ENCODE measurements at regions not wholly inside any gene's neighbourhood (a gene's known extent, or its start where the extent isn't known, plus 50 kb on each side); places are given as distances from the start of the nearest gene placed in this dataset.
"Not testable (repeated sequence)": the region's sequence is repeated elsewhere in the genome, so short reads cannot be mapped to it uniquely, and the experiment has no call there.

- DNase-seq, result no peak
These were observed 125.8 kb upstream of the UNC5B start for GRCh38 chr10:71086439-71087080.

GRCh38 chr10:71087622-71088021 is 124.7 kb upstream of the UNC5B start:
- DNase-seq, result no peak

GRCh38 chr10:71088054-71088453 is 124.3 kb upstream of the UNC5B start:
- no peak for DNase-seq

GRCh38 chr10:71088578-71088977 is 123.8 kb upstream of the UNC5B start:
- not testable (repeated sequence) for DNase-seq

- DNase-seq, result no peak
These were observed 123.2 kb upstream of the UNC5B start for GRCh38 chr10:71089162-71089561.

GRCh38 chr10:71090330-71090729 is 122.0 kb upstream of the UNC5B start:
- DNase-seq, result no peak

- DNase-seq, result no peak
These were observed 121.6 kb upstream of the UNC5B start for GRCh38 chr10:71090801-71091200.

GRCh38 chr10:71092812-71093401 is 119.5 kb upstream of the UNC5B start:
- DNase-seq, result no peak

- no peak for DNase-seq
These were observed 118.8 kb upstream of the UNC5B start for GRCh38 chr10:71093531-71093930.

- no peak for DNase-seq
These were observed 117.5 kb upstream of the UNC5B start for GRCh38 chr10:71094712-71095390.

- DNase-seq, result no peak
These were observed 112.5 kb upstream of the UNC5B start for GRCh38 chr10:71099731-71100361.

- no peak for DNase-seq
These were observed 108.4 kb upstream of the UNC5B start for GRCh38 chr10:71103961-71104360.

- DNase-seq, result peak; percentile 26
These were observed 106.2 kb upstream of the UNC5B start for GRCh38 chr10:71106151-71106550.

- DNase-seq, result not testable (repeated sequence)
These were observed 105.3 kb upstream of the UNC5B start for GRCh38 chr10:71107117-71107516.

- DNase-seq, result peak; percentile 4
These were observed 104.3 kb upstream of the UNC5B start for GRCh38 chr10:71108042-71108441.

- no peak for DNase-seq
These were observed 100.1 kb upstream of the UNC5B start for GRCh38 chr10:71112138-71112785.

- no peak for DNase-seq
These were observed 95.9 kb upstream of the UNC5B start for GRCh38 chr10:71116426-71116825.

- DNase-seq, result not testable (repeated sequence)
These were observed 94.8 kb upstream of the UNC5B start for GRCh38 chr10:71117589-71117988.

- no peak for DNase-seq
These were observed 89.3 kb upstream of the UNC5B start for GRCh38 chr10:71123023-71123422.

GRCh38 chr10:71124921-71125748 is 87.2 kb upstream of the UNC5B start:
- DNase-seq, result no peak

GRCh38 chr10:71125749-71126107 is 86.6 kb upstream of the UNC5B start:
- DNase-seq, result no peak

- no peak for DNase-seq
These were observed 85.9 kb upstream of the UNC5B start for GRCh38 chr10:71126432-71126831.

GRCh38 chr10:71127104-71127503 is 85.3 kb upstream of the UNC5B start:
- no peak for DNase-seq
